Epithelial cell of esophagus (primary cell): ENCODE measurements at regions not wholly inside any gene's neighbourhood (a gene's known extent, or its start where the extent isn't known, plus 50 kb on each side); places are given as distances from the start of the nearest gene placed in this dataset.

Experiments used
- DNase-seq: peaks from one replicate; pipeline ENCODE4 v3.0.0; 2010; ENCODE audit warnings: low read depth
- H3K4me3 ChIP-seq: 2 replicates; pipeline ENCODE4 v1.5.1; 2011; ENCODE audit warnings: mild to moderate bottlenecking, low read length, control low read depth
- CTCF ChIP-seq: IDR thresholded peaks from 2 replicates; pipeline ENCODE4 v1.5.1; 2011; ENCODE audit warnings: low read depth, mild to moderate bottlenecking, low read length, control low read depth, inconsistent platforms; ENCODE audit not compliant: insufficient read depth; ENCODE audit errors: missing control alignments

DNA sequence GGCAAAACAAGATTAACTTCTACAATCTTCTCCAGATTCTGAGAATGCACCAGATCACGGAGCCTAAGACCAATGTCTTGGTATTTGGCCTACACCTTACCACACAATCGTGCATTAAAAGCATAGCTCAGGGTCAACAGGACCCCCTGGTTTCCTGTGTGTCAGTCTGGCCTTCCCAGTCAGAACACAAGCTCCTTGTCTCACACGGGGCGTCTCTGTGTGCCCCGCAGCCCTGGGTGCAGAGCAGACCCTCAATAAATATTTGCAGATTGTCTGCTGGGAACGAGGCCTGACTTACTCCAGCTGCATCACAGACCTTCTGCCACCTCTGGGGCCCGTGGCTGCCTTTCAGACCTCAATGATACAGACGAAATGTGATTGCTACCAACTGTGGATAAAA lies 82.5 kb upstream of the CTNNB1 start:
- no peak for TF ChIP-seq CTCF
- H3K4me3 ChIP-seq: no peak overlapping the region
- no peak for DNase-seq

DNA sequence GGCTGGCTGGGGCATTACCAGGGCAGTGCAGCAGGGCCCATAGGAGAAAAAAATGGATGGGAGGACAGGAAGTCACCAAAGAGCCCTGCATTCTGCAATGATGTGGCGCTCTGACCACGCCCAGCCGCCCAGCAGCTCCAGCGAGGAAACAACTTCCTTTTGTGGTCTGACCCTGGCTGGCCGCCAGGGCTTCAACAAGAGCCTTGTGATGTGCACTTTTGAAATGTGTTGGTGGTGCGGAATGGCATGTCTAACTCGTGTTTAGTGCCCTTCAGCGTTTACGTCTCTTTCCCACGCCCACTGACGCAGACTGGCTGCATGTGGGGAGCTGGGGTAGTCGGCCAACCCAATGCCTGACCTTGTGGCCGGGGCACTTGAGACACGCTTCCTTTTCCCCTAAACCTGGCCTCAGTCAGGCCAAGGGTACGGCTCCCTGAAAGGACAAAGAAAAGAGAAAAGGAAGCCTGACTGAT lies 81.9 kb upstream of the CTNNB1 start:
- no peak overlapping the region for H3K4me3 ChIP-seq
- no peak for TF ChIP-seq CTCF
- peak; percentile 99 for DNase-seq

GRCh38 chr3:41118461-41119390 lies 80.6 kb upstream of the CTNNB1 start:
- no peak overlapping the region for H3K4me3 ChIP-seq
- TF ChIP-seq CTCF: no peak
- peak; percentile 28 for DNase-seq

DNA sequence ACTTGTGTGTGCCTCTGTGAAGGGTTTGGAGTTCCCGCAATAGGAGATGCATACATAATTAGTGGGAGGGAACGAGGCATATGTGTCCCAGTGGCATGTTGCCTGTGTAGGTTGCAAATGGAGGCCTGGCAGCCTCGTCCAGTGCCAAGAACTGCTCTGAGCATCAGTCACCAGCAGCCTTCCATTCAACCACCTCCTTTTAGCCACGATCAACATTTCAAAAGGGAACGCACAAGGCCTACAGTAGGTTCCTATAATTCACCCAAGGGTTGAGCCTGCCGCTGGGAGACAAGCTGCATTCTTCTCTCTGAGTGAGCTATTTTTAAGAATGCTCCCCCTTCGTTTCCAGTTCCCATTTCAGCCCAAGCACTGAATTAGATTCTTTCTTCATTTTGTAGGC lies 78.8 kb upstream of the CTNNB1 start:
- no peak for DNase-seq
- H3K4me3 ChIP-seq: no peak overlapping the region
- no peak for TF ChIP-seq CTCF

DNA sequence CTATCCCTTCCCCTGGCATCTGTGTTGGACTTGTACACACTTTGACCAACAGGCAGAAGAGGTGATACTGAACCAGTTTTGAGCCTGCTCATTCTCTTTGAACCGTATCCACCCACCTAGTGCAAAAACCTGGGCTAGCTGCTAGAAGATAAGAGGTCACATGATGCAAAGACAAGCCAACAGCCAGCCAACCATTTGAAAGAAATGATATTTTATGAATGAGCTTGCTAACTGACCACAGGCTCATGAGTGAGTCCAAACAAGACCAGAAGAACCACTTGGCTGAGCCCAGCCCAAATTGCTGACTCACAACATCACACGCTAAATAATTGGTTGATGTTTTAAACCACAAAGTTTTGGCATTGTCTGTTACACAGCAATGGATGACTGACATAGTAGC lies 74.0 kb upstream of the CTNNB1 start:
- H3K4me3 ChIP-seq: no peak overlapping the region
- no peak for TF ChIP-seq CTCF
- no peak for DNase-seq

GRCh38 chr3:41126472-41126871 lies 72.8 kb upstream of the CTNNB1 start:
- no peak for DNase-seq
- TF ChIP-seq CTCF: no peak
- H3K4me3 ChIP-seq: no peak overlapping the region

- no peak for TF ChIP-seq CTCF
- no peak for DNase-seq
- no peak overlapping the region for H3K4me3 ChIP-seq
These were observed 72.3 kb upstream of the CTNNB1 start for GRCh38 chr3:41126961-41127360.
